T-helper 2 cell treated with Interferon-gamma antibody and Interleukin-4, amounts not matched to agents 100 ng/mL and 5 ng/mL, for 36 hours (primary cell): ENCODE measurements at regions not wholly inside any gene's neighbourhood (a gene's known extent, or its start where the extent isn't known, plus 50 kb on each side); places are given as distances from the start of the nearest gene placed in this dataset.

Source experiments
- intact Hi-C: fragments of 100-400 bp; cut with micrococcal nuclease; formaldehyde crosslinking; loops from one replicate; pipeline ENCODE4 v1.15.1; 2023

GRCh38 chr12:124687174-124687902 lies 119.9 kb upstream of the NCOR2 start:
- intact Hi-C loops, result no loop called here

GRCh38 chr12:124686370-124687173 lies 119.2 kb upstream of the NCOR2 start:
- intact Hi-C loops, result no loop called here

- intact Hi-C loops, result no loop called here
These were observed 118.4 kb upstream of the NCOR2 start for GRCh38 chr12:124685689-124686369.

- intact Hi-C loops, result no loop called here
These were observed 117.7 kb upstream of the NCOR2 start for GRCh38 chr12:124684971-124685688.

- intact Hi-C loops, result no loop called here
These were observed 117.1 kb upstream of the NCOR2 start for GRCh38 chr12:124684496-124684895.

GRCh38 chr12:124683152-124684124 lies 116.0 kb upstream of the NCOR2 start:
- intact Hi-C loops, result no loop called here

GRCh38 chr12:124682425-124683151 lies 115.2 kb upstream of the NCOR2 start:
- intact Hi-C loops, result no loop called here

- intact Hi-C loops, result no loop called here
These were observed 114.5 kb upstream of the NCOR2 start for GRCh38 chr12:124681779-124682391.

- intact Hi-C loops, result no loop called here
These were observed 113.7 kb upstream of the NCOR2 start for GRCh38 chr12:124680863-124681778.

GRCh38 chr12:124679533-124680371 lies 112.3 kb upstream of the NCOR2 start:
- intact Hi-C loops, result no loop called here

GRCh38 chr12:124679047-124679446 lies 111.6 kb upstream of the NCOR2 start:
- intact Hi-C loops, result no loop called here

GRCh38 chr12:124678421-124678893 lies 111.0 kb upstream of the NCOR2 start:
- intact Hi-C loops, result no loop called here

GRCh38 chr12:124677552-124678356 lies 110.3 kb upstream of the NCOR2 start:
- intact Hi-C loops, result no loop called here

- intact Hi-C loops, result no loop called here
These were observed 109.5 kb upstream of the NCOR2 start for GRCh38 chr12:124676714-124677462.

- intact Hi-C loops, result no loop called here
These were observed 108.7 kb upstream of the NCOR2 start for GRCh38 chr12:124675881-124676713.
